WI38 (cell line): ENCODE measurements at regions not wholly inside any gene's neighbourhood (a gene's known extent, or its start where the extent isn't known, plus 50 kb on each side); places are given as distances from the start of the nearest gene placed in this dataset.

Source experiments
- H3K4me3 ChIP-seq: 2 replicates; pipeline ENCODE4 v1.5.1; 2011; ENCODE audit warnings: low read depth, mild to moderate bottlenecking, control low read depth, low read length
- TF ChIP-seq, protein P1 (sequence below): IDR thresholded peaks from 2 replicates; pipeline ENCODE4 v1.5.1; 2012; ENCODE audit warnings: low read depth, mild to moderate bottlenecking, control low read depth, low read length

- H3K4me3 ChIP-seq, result no peak overlapping the region
- TF ChIP-seq, protein P1, sequence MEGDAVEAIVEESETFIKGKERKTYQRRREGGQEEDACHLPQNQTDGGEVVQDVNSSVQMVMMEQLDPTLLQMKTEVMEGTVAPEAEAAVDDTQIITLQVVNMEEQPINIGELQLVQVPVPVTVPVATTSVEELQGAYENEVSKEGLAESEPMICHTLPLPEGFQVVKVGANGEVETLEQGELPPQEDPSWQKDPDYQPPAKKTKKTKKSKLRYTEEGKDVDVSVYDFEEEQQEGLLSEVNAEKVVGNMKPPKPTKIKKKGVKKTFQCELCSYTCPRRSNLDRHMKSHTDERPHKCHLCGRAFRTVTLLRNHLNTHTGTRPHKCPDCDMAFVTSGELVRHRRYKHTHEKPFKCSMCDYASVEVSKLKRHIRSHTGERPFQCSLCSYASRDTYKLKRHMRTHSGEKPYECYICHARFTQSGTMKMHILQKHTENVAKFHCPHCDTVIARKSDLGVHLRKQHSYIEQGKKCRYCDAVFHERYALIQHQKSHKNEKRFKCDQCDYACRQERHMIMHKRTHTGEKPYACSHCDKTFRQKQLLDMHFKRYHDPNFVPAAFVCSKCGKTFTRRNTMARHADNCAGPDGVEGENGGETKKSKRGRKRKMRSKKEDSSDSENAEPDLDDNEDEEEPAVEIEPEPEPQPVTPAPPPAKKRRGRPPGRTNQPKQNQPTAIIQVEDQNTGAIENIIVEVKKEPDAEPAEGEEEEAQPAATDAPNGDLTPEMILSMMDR, result no peak
Observed at GRCh38 chr10:109504401-109504800, 418.9 kb downstream of the XPNPEP1 start.

GRCh38 chr10:109487691-109488090 lies 435.6 kb downstream of the XPNPEP1 start:
- H3K4me3 ChIP-seq, result no peak overlapping the region
- TF ChIP-seq, protein P1, result no peak

- TF ChIP-seq, protein P1, result no peak
- no peak overlapping the region for H3K4me3 ChIP-seq
Observed at GRCh38 chr10:109480836-109481235, 442.5 kb downstream of the XPNPEP1 start.

DNA sequence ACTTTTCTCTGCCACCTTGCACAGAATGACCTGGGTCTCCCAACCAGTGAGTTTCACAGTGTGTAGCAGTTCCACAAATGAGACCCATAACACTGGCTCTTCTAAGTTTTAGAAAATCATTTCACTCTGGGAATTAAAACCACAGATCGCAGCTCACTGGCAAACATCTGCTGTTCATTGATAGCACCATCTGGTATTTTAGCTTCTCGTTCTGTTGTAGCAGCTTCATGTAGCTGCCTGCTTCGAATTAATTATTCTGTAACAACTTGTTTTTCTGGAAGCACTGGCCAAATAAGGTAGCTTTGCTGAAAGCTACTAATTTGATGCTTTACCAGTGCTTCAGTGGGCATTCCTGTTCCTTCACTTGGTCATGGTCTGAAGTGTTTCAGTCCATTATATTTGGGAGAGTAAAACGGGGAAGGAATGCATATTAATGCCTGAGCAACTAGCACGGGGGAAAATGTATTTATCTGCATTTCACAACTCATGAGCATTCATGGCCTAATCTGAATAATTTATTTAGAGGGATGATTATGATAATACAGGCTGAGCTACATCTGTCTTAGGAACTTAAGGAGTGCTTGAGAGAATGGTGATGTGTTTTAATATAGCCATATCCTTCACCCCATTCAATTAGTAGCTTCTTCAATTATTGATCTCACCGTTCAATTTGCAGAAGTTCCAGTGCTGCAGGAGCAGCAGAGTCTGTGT lies 447.4 kb downstream of the XPNPEP1 start:
- TF ChIP-seq, protein P1, result no peak
- no peak overlapping the region for H3K4me3 ChIP-seq

DNA sequence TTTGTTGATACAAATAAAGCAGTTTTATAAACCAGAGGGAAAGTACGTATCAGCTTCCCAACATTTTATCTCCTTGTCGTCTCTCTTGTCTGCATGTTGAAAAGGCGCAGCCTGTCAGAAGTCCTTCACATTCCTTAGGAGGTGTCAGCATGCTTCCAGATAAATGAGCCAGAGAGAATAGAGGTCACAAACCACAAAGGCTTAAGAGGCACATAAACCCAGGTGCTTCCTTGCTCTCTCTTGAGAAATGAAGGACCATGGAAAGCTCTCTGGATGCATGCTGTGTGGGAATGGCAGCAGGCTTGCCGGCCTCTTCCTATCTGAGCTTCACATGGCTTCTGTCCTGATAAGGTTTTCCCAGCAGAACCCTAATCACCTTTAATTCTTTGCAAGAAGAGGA lies 448.5 kb downstream of the XPNPEP1 start:
- TF ChIP-seq, protein P1, result no peak
- no peak overlapping the region for H3K4me3 ChIP-seq

DNA sequence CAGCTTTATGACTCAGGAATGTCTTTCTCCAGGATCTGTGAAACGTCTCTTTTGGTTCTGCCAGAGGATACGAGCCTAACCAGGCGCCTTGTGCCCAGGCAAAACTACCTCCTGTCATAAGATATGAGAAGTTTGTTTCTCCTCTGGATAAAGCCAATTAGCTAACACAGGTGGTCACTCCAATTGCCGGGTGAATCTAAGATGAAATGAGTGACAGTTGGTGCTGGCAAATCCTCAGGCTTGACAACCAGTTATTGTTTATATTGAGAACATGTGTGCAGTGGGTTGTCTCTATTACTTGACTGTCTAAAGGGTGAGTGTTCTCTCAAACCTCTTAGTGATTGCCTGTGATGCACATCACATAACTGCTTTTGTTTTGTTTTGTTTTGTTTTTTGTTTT lies 449.1 kb downstream of the XPNPEP1 start:
- TF ChIP-seq, protein P1, result no peak
- H3K4me3 ChIP-seq, result no peak overlapping the region

DNA sequence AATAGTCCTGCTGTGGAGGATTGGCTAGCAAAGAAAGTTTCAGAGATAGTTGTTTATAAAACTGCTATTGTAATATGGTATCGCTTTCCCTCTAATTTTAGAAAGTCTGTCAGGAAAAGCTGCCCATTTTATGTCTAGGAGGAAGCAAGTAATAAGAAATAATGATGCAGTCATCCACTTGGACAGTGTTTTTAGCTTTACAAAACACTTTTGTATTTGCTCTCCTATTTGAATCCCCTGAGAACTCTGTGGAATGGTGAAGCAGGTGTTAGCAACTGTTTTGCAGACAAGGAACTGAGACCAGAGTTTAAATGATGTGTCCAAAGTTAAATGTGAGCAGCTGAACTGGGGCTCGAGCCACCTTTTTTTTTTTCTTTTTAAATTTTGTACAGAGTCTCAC lies 455.8 kb downstream of the XPNPEP1 start:
- H3K4me3 ChIP-seq, result no peak overlapping the region
- TF ChIP-seq, protein P1, result no peak
